ENCODE measurements at regions not wholly inside any gene's neighbourhood (a gene's known extent, or its start where the extent isn't known, plus 50 kb on each side); places are given as distances from the start of the nearest gene placed in this dataset.

DNA sequence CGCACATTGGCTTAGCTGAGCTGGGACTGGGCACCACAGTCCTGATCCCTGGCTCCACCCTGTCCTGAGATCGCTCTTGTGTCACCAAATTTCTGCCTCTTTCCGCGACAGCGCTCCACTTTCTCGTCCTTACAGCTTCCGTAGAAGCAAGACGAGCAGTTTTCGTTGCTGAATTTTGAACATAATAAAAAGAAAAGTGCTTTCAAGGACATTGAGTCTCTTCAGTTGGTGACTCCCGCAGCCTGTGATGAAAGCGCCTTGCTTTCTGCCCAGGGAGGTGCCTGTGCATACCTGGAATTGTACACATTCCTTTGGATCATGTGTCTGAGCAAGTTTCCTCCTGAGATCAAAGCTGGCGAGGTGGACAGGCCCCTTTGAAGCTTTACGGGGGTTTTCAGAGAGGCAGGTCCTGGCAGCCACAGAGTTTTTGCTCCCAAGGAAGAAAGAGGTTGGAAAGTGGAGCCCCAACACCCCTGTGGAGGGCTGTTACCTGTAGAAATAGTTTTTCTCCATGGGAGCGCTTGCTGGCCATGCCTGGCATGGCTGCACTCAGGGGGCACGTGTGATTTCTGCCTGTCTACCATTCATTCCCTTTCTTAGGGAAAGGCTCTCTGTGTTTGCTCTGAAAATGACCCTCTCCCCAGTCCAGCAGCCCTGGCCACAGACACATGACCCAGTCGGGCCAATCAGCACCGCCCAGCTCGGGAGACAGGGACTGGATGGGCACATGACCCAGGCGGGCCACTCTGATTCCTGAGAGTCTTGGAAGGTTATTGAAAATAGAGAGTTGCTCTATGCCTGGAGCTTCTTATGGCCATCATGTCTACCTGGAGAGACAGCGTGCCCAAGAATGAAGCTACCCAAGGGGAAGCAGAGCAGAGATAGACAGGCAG, 115.6 kb upstream of the OTOS start:
- Histone ChIP-seq H3K27me3 (replicated peaks in 1 of 4; ENCODE audit: control insufficient read depth in 3 of 4, extremely low read depth in 1 of 4, insufficient read depth in 3 of 4, low read length in 3 of 4) (no peaks in the 10 kb centered on the region; a peak in 2 of 7 replicates), H4K5ac (ENCODE audit: insufficient read length, low read depth, low read length) (no peak overlapping the region), H2AK5ac (ENCODE audit: low read depth, low read length) (peak overlapping the region; percentile 86; the same call in 1 of the 2 replicates), H3K9me3 (ENCODE audit: insufficient read depth in 2 of 2, low read depth in 1 of 2, low read length in 1 of 2) (peaks cover 8 to 32% of the 10 kb centered on the region in 2 experiments), H3K9ac (replicated peaks in 1 of 4; ENCODE audit: extremely low read depth in 1 of 4, low read depth in 3 of 4, low read length in 3 of 4) (no peak overlapping the region), H3K79me2 (ENCODE audit: control insufficient read depth in 1 of 2, insufficient read depth in 2 of 2, low read length in 2 of 2) (no peaks in the 10 kb centered on the region), H3K14ac (ENCODE audit: insufficient read length) (no peak overlapping the region), H3K56ac (replicated peaks; ENCODE audit: insufficient read length, low read depth, low read length) (no peak overlapping the region), H3K36me3 (ENCODE audit: control insufficient read depth in 2 of 4, insufficient read depth in 4 of 4, low read length in 3 of 4) (no peaks in the 10 kb centered on the region), H2BK5ac (ENCODE audit: low read depth, low read length) (no peak overlapping the region), H4K91ac (replicated peaks; ENCODE audit: insufficient read length, low read length) (no peak overlapping the region), H3K4ac (replicated peaks; ENCODE audit: insufficient read length, low read depth, low read length) (no peak overlapping the region), H3K4me2 (ENCODE audit: insufficient read depth in 1 of 2, low read depth in 2 of 2, low read length in 2 of 2) (no peak overlapping the region; a peak in 1 of 4 replicates), H2BK120ac (replicated peaks; ENCODE audit: low read depth, low read length) (no peak overlapping the region), H3K18ac (ENCODE audit: extremely low read depth, low read length) (no peak overlapping the region), H3K4me3 (ENCODE audit: extremely low read depth in 1 of 4, insufficient read depth in 2 of 4, low read depth in 3 of 4, low read length in 4 of 4) (no peak overlapping the region), H2BK12ac (ENCODE audit: low read depth, low read length) (peak overlapping the region; percentile 96; the same call in 1 of the 2 replicates), H2BK20ac (ENCODE audit: low read length) (no peak overlapping the region), H3K27ac (ENCODE audit: low read depth, low read length) (no peak overlapping the region), H2BK15ac (ENCODE audit: low read length) (no peak overlapping the region), H3K23me2 (ENCODE audit: low read depth, low read length) (no peaks in the 10 kb centered on the region), H3K23ac (ENCODE audit: insufficient read length) (no peak overlapping the region), H4K8ac (ENCODE audit: extremely low read depth, insufficient read depth, low read length) (peak overlapping the region; percentile 18; the same call in 1 of the 2 replicates), H3K4me1 (replicated peaks in 1 of 4; ENCODE audit: control insufficient read depth in 3 of 4, insufficient read depth in 4 of 4, low read length in 3 of 4) (peaks cover 0 to 7% (median 0%) of the 10 kb centered on the region in 4 experiments; a peak in 3 of 7 replicates), H2AFZ (ENCODE audit: low read length) (no peak overlapping the region), H3K79me1 (ENCODE audit: low read depth, low read length) (no peaks in the 10 kb centered on the region), H4K20me1 (replicated peaks in 1 of 2; ENCODE audit: control insufficient read depth in 1 of 2, insufficient read depth in 2 of 2, low read length in 2 of 2) (no peaks in the 10 kb centered on the region)
- POLR2A ChIA-PET (ENCODE audit: partially characterized antibody) = no interaction called here
- 83% methylated on average over 20 of the region's 20 CpGs; no CpG with 5 or more reads in 1 of the 2 experiments for WGBS, 2 experiments (ENCODE audit: extremely low coverage in 1 of 2, insufficient coverage in 1 of 2, insufficient read length in 1 of 2, insufficient replicate concordance in 2 of 2, low coverage in 1 of 2, low lambda C conversion rate in 2 of 2, missing lambda C conversion rate in 1 of 2)
- DNase-seq (ENCODE audit: low read depth in 1 of 2, low spot score in 2 of 2) = no peak
- CTCF ChIA-PET (ENCODE audit: partially characterized antibody) = no interaction called here
- FAIRE-seq = no peak
- TF ChIP-seq PHF8 (conservative IDR thresholded peaks at IDR 0.05; ENCODE audit: low read depth, low read length) (no peak), SP4 (IDR thresholded peaks at IDR 0.05; ENCODE audit: low read length) (no peak), TEAD4 (IDR thresholded peaks at IDR 0.05; ENCODE audit: low read depth, low read length) (peak; percentile 94), KDM5A (IDR thresholded peaks at IDR 0.05; ENCODE audit: low read length) (no peak)

Measured in H1 (cell line).